Fibroblast of lung (primary cell): ENCODE measurements at regions not wholly inside any gene's neighbourhood (a gene's known extent, or its start where the extent isn't known, plus 50 kb on each side); places are given as distances from the start of the nearest gene placed in this dataset.

Source experiments
- DNase-seq, 2 donors: peaks; one replicate each; pipeline versions ENCODE4 v3.0.0 to v3.0.0-alpha.2; 2010; ENCODE audit warnings: low read depth in 2 of 2
- H2AFZ ChIP-seq: 2 replicates; pipeline ENCODE4 v1.5.1; 2012; ENCODE audit warnings: low read length, control low read depth, inconsistent platforms
- H3K27ac ChIP-seq: 2 replicates; pipeline ENCODE4 v1.5.1; 2011; ENCODE audit warnings: low read length, control low read depth; ENCODE audit not compliant: insufficient read depth
- H3K27me3 ChIP-seq: 2 replicates; pipeline ENCODE4 v1.5.1; 2011; ENCODE audit warnings: mild to moderate bottlenecking, low read length; ENCODE audit not compliant: control insufficient read depth, insufficient read depth
- H3K36me3 ChIP-seq: 2 replicates; pipeline ENCODE4 v1.5.1; 2011; ENCODE audit warnings: low read length; ENCODE audit not compliant: control insufficient read depth, insufficient read depth
- H3K4me1 ChIP-seq: 2 replicates; pipeline ENCODE4 v1.5.1; 2011; ENCODE audit warnings: low read length; ENCODE audit not compliant: control insufficient read depth, insufficient read depth; ENCODE audit errors: extremely low read depth
- H3K4me2 ChIP-seq: 2 replicates; pipeline ENCODE4 v1.5.1; 2011; ENCODE audit warnings: low read length, control low read depth; ENCODE audit not compliant: insufficient read depth; ENCODE audit errors: extremely low read depth
- H3K4me3 ChIP-seq, 4 experiments: fragments of 200-600 bp in 1 of 4; sonication (generic) in 1 of 4; replicated peaks in 1 of 4; 2 replicates each; pipeline ENCODE4 v1.5.1; 2011 to 2016; ENCODE audit warnings: low read length in 4 of 4, low read depth in 3 of 4, mild to moderate bottlenecking in 3 of 4, control low read depth in 2 of 4, inconsistent platforms in 1 of 4, mixed read lengths in 1 of 4; ENCODE audit not compliant: insufficient read depth in 1 of 4; ENCODE audit errors: control extremely low read depth in 1 of 4
- H3K79me2 ChIP-seq: 2 replicates; pipeline ENCODE4 v1.5.1; 2012; ENCODE audit warnings: mild to moderate bottlenecking, low read length, inconsistent platforms; ENCODE audit not compliant: control insufficient read depth, insufficient read depth
- H3K9ac ChIP-seq: 2 replicates; pipeline ENCODE4 v1.5.1; 2011; ENCODE audit warnings: mild to moderate bottlenecking, low read length, control low read depth; ENCODE audit not compliant: insufficient read depth
- H3K9me3 ChIP-seq: 2 replicates; pipeline ENCODE4 v1.5.1; 2012; ENCODE audit warnings: low read depth, low read length; ENCODE audit not compliant: control insufficient read depth, insufficient read depth
- H4K20me1 ChIP-seq: 2 replicates; pipeline ENCODE4 v1.5.1; 2011; ENCODE audit warnings: low read length; ENCODE audit not compliant: control insufficient read depth, insufficient read depth; ENCODE audit errors: extremely low read depth
- CTCF ChIP-seq, 2 donors: IDR thresholded peaks in 1 of 2; conservative IDR thresholded peaks in 1 of 2; 1 replicate in 1 of 2; 2 replicates in 1 of 2; pipeline ENCODE4 v1.5.1; 2011 to 2012; ENCODE audit warnings: low read length in 2 of 2, control low read depth in 1 of 2, inconsistent platforms in 1 of 2, low read depth in 1 of 2, mild to moderate bottlenecking in 1 of 2
- EZH2 ChIP-seq: IDR thresholded peaks from 2 replicates; pipeline ENCODE4 v1.5.1; 2012; ENCODE audit warnings: low read length, control low read depth, mild to moderate bottlenecking; ENCODE audit errors: missing control alignments

- TF ChIP-seq CTCF (conservative IDR thresholded peaks at IDR 0.05 in 1 of 2, IDR thresholded peaks at IDR 0.05 in 1 of 2; ENCODE audit: low read depth in 1 of 2, low read length in 2 of 2) (no peak), EZH2 (no peak)
- Histone ChIP-seq H3K4me2 (no peak overlapping the region), H3K9me3 (no peaks in the 10 kb centered on the region), H3K9ac (no peak overlapping the region), H3K36me3 (no peaks in the 10 kb centered on the region), H3K4me3 (no peak overlapping the region), H3K79me2 (no peaks in the 10 kb centered on the region), H3K27ac (no peak overlapping the region), H3K4me1 (no peaks in the 10 kb centered on the region), H3K27me3 (no peaks in the 10 kb centered on the region), H4K20me1 (no peaks in the 10 kb centered on the region), H2AFZ (no peak overlapping the region)
- DNase-seq, result no peak
Observed at GRCh38 chr20:11642866-11643265, 274.8 kb upstream of the BTBD3 start.

- Histone ChIP-seq H3K9ac (no peak overlapping the region), H3K27ac (no peak overlapping the region), H3K9me3 (no peaks in the 10 kb centered on the region), H3K4me1 (no peaks in the 10 kb centered on the region), H3K4me3 (no peak overlapping the region), H3K4me2 (no peak overlapping the region), H3K79me2 (no peaks in the 10 kb centered on the region), H3K27me3 (no peaks in the 10 kb centered on the region), H3K36me3 (no peaks in the 10 kb centered on the region), H4K20me1 (no peaks in the 10 kb centered on the region), H2AFZ (no peak overlapping the region)
- DNase-seq, result no peak
- TF ChIP-seq EZH2 (no peak), CTCF (conservative IDR thresholded peaks at IDR 0.05 in 1 of 2, IDR thresholded peaks at IDR 0.05 in 1 of 2; ENCODE audit: low read depth in 1 of 2, low read length in 2 of 2) (no peak)
Observed at GRCh38 chr20:11646359-11646758, 271.3 kb upstream of the BTBD3 start.

GRCh38 chr20:11650566-11650965 lies 267.1 kb upstream of the BTBD3 start:
- Histone ChIP-seq H3K4me1 (no peaks in the 10 kb centered on the region), H3K79me2 (no peaks in the 10 kb centered on the region), H3K9ac (no peak overlapping the region), H3K9me3 (no peaks in the 10 kb centered on the region), H3K36me3 (no peaks in the 10 kb centered on the region), H2AFZ (no peak overlapping the region), H3K27ac (no peak overlapping the region), H3K4me3 (no peak overlapping the region), H4K20me1 (no peaks in the 10 kb centered on the region), H3K4me2 (no peak overlapping the region), H3K27me3 (no peaks in the 10 kb centered on the region)
- no peak for TF ChIP-seq CTCF (conservative IDR thresholded peaks at IDR 0.05 in 1 of 2, IDR thresholded peaks at IDR 0.05 in 1 of 2; ENCODE audit: low read depth in 1 of 2, low read length in 2 of 2)
- TF ChIP-seq EZH2, result no peak
- no peak for DNase-seq
